SK-N-SH (cell line): ENCODE measurements at regions not wholly inside any gene's neighbourhood (a gene's known extent, or its start where the extent isn't known, plus 50 kb on each side); places are given as distances from the start of the nearest gene placed in this dataset.

ENCODE experiments used
- EZH2phosphoT487 ChIP-seq: fragments of 200-600 bp; sonication (generic); IDR thresholded peaks from 2 replicates; pipeline ENCODE4 v1.6.1; 2017; ENCODE audit warnings: low read depth, mixed run types, mild to moderate bottlenecking, antibody characterized with exemption, moderate library complexity, borderline replicate concordance
- POLR2AphosphoS5 ChIP-seq: IDR thresholded peaks from 2 replicates; pipeline ENCODE4 v1.6.1; 2012; ENCODE audit warnings: low read depth, low read length
- RAD21 ChIP-seq: IDR thresholded peaks from 2 replicates; pipeline ENCODE4 v1.6.1; 2012; ENCODE audit warnings: mild to moderate bottlenecking, low read length
- RCOR1 ChIP-seq: fragments of 150-350 bp; IDR thresholded peaks from 2 replicates; pipeline ENCODE4 v1.6.1; 2017; ENCODE audit warnings: antibody characterized with exemption, low read length
- RFX5 ChIP-seq: IDR thresholded peaks from 2 replicates; pipeline ENCODE4 v1.6.1; 2012; ENCODE audit warnings: mild to moderate bottlenecking, improper control_type of control experiment, low read length
- SMC3 ChIP-seq: IDR thresholded peaks from 2 replicates; pipeline ENCODE4 v1.6.1; 2012; ENCODE audit warnings: low read depth, low read length, improper control_type of control experiment
- TCF12 ChIP-seq: IDR thresholded peaks from 2 replicates; pipeline ENCODE4 v1.4.0; 2012
- TF ChIP-seq, protein P1 (sequence below): fragments of 200-600 bp; sonication (generic); IDR thresholded peaks from 2 replicates; pipeline ENCODE4 v1.6.1; 2017; ENCODE audit warnings: antibody characterized with exemption, mild to moderate bottlenecking, moderate library complexity
- TF ChIP-seq, protein P2 (sequence below): IDR thresholded peaks from 2 replicates; pipeline ENCODE4 v1.4.0; 2012; ENCODE audit warnings: low read depth

DNA sequence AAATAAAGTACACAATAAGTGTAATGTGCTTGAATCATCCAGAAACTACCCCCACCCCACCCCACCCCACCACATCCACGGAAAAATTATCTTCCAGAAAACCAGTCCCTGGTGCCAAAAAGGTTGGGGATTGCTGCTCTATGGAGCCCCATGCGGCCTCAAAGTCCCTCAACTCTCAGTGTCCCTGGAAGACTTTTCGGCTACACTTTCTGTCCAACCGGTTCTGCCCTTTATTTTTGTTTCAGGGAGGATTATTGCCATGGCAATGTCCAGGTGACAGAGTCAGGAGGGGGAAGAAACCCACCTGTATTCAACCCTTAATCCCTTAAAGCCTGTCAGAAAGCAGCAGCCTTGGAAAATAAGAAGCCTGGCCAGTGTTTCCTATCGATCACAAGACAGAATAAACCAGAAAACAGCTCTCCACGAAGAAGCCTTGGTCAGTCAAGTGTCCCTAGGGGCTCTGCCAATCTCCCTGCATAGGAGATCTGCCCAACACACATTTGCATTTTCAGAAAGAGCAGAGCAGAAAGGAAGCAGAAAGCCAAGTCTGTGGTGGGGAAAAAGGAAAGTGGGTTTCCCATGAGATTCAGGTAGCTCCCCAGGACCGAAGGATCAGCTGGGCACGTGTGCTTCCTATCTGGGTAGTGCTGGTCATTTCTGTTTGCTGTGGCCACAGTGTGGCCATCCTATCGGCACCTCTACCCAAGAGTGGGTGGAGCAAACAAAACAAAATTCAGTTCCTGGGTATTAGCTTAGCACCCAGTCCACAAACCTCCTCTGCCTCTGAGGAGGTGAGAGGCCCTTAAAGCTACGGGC lies 342.7 kb downstream of the SOX9 start:
- TF ChIP-seq RAD21 (no peak), POLR2AphosphoS5 (no peak), TCF12 (no peak), SMC3 (no peak), RCOR1 (no peak), EZH2phosphoT487 (no peak), RFX5 (no peak)
- TF ChIP-seq, protein P1, sequence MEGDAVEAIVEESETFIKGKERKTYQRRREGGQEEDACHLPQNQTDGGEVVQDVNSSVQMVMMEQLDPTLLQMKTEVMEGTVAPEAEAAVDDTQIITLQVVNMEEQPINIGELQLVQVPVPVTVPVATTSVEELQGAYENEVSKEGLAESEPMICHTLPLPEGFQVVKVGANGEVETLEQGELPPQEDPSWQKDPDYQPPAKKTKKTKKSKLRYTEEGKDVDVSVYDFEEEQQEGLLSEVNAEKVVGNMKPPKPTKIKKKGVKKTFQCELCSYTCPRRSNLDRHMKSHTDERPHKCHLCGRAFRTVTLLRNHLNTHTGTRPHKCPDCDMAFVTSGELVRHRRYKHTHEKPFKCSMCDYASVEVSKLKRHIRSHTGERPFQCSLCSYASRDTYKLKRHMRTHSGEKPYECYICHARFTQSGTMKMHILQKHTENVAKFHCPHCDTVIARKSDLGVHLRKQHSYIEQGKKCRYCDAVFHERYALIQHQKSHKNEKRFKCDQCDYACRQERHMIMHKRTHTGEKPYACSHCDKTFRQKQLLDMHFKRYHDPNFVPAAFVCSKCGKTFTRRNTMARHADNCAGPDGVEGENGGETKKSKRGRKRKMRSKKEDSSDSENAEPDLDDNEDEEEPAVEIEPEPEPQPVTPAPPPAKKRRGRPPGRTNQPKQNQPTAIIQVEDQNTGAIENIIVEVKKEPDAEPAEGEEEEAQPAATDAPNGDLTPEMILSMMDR: no peak
- TF ChIP-seq, protein P2, sequence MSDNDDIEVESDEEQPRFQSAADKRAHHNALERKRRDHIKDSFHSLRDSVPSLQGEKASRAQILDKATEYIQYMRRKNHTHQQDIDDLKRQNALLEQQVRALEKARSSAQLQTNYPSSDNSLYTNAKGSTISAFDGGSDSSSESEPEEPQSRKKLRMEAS: no peak
